ENCODE measurements at regions not wholly inside any gene's neighbourhood (a gene's known extent, or its start where the extent isn't known, plus 50 kb on each side); places are given as distances from the start of the nearest gene placed in this dataset.

DNA sequence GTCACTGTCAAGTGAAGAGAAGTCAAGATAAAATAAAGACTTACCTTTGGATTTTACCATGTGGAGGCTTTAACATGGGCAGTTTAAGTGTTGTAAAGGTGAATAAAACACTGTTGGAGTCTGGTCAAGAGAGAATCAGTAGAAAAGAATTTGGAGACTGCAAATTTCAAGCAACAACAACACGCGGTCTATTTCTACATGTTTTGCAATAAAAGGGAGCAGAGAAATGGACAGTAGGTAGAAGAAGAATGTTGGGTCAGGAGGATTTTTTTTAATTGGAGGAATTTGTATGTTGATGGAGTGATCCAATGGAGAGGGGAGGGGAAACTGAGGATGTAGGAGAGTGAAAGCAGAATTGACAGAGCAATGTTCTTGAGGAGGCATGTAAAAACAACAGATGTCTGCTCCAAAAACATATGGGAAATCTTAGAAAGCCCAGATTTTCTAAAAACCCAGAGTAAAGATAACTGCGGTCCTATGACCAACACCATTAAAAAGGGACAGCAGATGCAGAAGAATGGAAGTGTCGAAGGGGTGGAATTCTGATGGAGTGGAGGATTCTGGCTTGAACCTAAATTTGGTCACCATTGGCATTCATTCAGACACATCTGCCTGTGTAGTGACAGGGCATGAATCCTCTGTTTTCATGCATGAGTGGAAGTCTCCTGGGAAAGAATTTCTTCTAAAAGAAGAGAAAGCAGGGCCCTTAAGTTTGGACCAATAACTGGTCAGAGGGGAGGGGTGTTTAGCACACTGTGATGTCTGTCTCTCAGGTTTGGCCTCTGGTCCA is 68.0 kb upstream of the OSBPL8 start:
- TF ChIP-seq EZH2 (IDR thresholded peaks at IDR 0.05; ENCODE audit: low read length, unreplicated experiment) = no peak
- TF ChIP-seq, protein P1, sequence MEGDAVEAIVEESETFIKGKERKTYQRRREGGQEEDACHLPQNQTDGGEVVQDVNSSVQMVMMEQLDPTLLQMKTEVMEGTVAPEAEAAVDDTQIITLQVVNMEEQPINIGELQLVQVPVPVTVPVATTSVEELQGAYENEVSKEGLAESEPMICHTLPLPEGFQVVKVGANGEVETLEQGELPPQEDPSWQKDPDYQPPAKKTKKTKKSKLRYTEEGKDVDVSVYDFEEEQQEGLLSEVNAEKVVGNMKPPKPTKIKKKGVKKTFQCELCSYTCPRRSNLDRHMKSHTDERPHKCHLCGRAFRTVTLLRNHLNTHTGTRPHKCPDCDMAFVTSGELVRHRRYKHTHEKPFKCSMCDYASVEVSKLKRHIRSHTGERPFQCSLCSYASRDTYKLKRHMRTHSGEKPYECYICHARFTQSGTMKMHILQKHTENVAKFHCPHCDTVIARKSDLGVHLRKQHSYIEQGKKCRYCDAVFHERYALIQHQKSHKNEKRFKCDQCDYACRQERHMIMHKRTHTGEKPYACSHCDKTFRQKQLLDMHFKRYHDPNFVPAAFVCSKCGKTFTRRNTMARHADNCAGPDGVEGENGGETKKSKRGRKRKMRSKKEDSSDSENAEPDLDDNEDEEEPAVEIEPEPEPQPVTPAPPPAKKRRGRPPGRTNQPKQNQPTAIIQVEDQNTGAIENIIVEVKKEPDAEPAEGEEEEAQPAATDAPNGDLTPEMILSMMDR (conservative IDR thresholded peaks at IDR 0.05; ENCODE audit: low read depth, low read length) = no peak
